ENCODE measurements at regions not wholly inside any gene's neighbourhood (a gene's known extent, or its start where the extent isn't known, plus 50 kb on each side); places are given as distances from the start of the nearest gene placed in this dataset.

GRCh38 chr6:112743323-112743722, 396.2 kb downstream of the RFPL4B start:
- no peaks in the 10 kb centered on the region for H4K20me1 ChIP-seq (ENCODE audit: insufficient read depth, low read length)
- no peaks in the 10 kb centered on the region for H3K27me3 ChIP-seq (ENCODE audit: insufficient read depth, low read length)
- H3K27ac ChIP-seq (ENCODE audit: low read depth, low read length, poor library complexity, severe bottlenecking) = no peak overlapping the region
- H3K4me2 ChIP-seq (ENCODE audit: low read length) = no peak overlapping the region
- H3K9me3 ChIP-seq (ENCODE audit: low read length) = no peaks in the 10 kb centered on the region
- no peaks in the 10 kb centered on the region for H3K36me3 ChIP-seq (ENCODE audit: insufficient read depth, low read length)
- H3F3A ChIP-seq (ENCODE audit: insufficient read depth, low read length) = no peaks in the 10 kb centered on the region
- H3K9me2 ChIP-seq (ENCODE audit: low read depth, low read length) = no peaks in the 10 kb centered on the region
- H2AFZ ChIP-seq (ENCODE audit: low read length) = no peak overlapping the region
- H3K4me1 ChIP-seq (ENCODE audit: insufficient read depth, low read length, severe bottlenecking) = no peaks in the 10 kb centered on the region
- H3K4me3 ChIP-seq (ENCODE audit: low read depth, low read length, poor library complexity, severe bottlenecking) = no peak overlapping the region
- TF ChIP-seq EZH2 (IDR thresholded peaks at IDR 0.05; ENCODE audit: borderline replicate concordance, low read length) (no peak), CTCF (IDR thresholded peaks at IDR 0.05; ENCODE audit: low read length) (no peak)
- H3K79me2 ChIP-seq (ENCODE audit: insufficient read depth, low read length) = no peaks in the 10 kb centered on the region
- no peak overlapping the region for H3K9ac ChIP-seq (ENCODE audit: low read length)

GRCh38 chr6:112744827-112745226, 397.7 kb downstream of the RFPL4B start:
- H3K9ac ChIP-seq (ENCODE audit: low read length) = no peak overlapping the region
- no peak for TF ChIP-seq CTCF (IDR thresholded peaks at IDR 0.05; ENCODE audit: low read length)
- no peak overlapping the region for H2AFZ ChIP-seq (ENCODE audit: low read length)
- no peaks in the 10 kb centered on the region for H4K20me1 ChIP-seq (ENCODE audit: insufficient read depth, low read length)
- no peaks in the 10 kb centered on the region for H3F3A ChIP-seq (ENCODE audit: insufficient read depth, low read length)
- H3K9me3 ChIP-seq (ENCODE audit: low read length) = no peaks in the 10 kb centered on the region
- no peak overlapping the region for H3K4me2 ChIP-seq (ENCODE audit: low read length)
- no peaks in the 10 kb centered on the region for H3K79me2 ChIP-seq (ENCODE audit: insufficient read depth, low read length)
- no peak overlapping the region for H3K27ac ChIP-seq (ENCODE audit: low read depth, low read length, poor library complexity, severe bottlenecking)
- no peaks in the 10 kb centered on the region for H3K36me3 ChIP-seq (ENCODE audit: insufficient read depth, low read length)
- no peaks in the 10 kb centered on the region for H3K9me2 ChIP-seq (ENCODE audit: low read depth, low read length)
- H3K4me1 ChIP-seq (ENCODE audit: insufficient read depth, low read length, severe bottlenecking) = no peaks in the 10 kb centered on the region
- H3K27me3 ChIP-seq (ENCODE audit: insufficient read depth, low read length) = no peaks in the 10 kb centered on the region
- no peak overlapping the region for H3K4me3 ChIP-seq (ENCODE audit: low read depth, low read length, poor library complexity, severe bottlenecking)

- Histone ChIP-seq H3K27ac (ENCODE audit: low read depth, low read length, poor library complexity, severe bottlenecking) (no peak overlapping the region), H3K27me3 (ENCODE audit: insufficient read depth, low read length) (no peaks in the 10 kb centered on the region), H3K9ac (ENCODE audit: low read length) (no peak overlapping the region), H3K4me1 (ENCODE audit: insufficient read depth, low read length, severe bottlenecking) (no peaks in the 10 kb centered on the region), H4K20me1 (ENCODE audit: insufficient read depth, low read length) (no peaks in the 10 kb centered on the region), H3F3A (ENCODE audit: insufficient read depth, low read length) (no peaks in the 10 kb centered on the region), H3K36me3 (ENCODE audit: insufficient read depth, low read length) (no peaks in the 10 kb centered on the region), H2AFZ (ENCODE audit: low read length) (no peak overlapping the region), H3K4me3 (ENCODE audit: low read depth, low read length, poor library complexity, severe bottlenecking) (no peak overlapping the region), H3K9me3 (ENCODE audit: low read length) (no peaks in the 10 kb centered on the region), H3K4me2 (ENCODE audit: low read length) (no peak overlapping the region), H3K79me2 (ENCODE audit: insufficient read depth, low read length) (no peaks in the 10 kb centered on the region), H3K9me2 (ENCODE audit: low read depth, low read length) (no peaks in the 10 kb centered on the region)
- TF ChIP-seq CTCF (IDR thresholded peaks at IDR 0.05; ENCODE audit: low read length) (no peak), EZH2 (IDR thresholded peaks at IDR 0.05; ENCODE audit: borderline replicate concordance, low read length) (no peak)
These were observed 398.6 kb downstream of the RFPL4B start for GRCh38 chr6:112745765-112746164.
